PC-3 (cell line): ENCODE measurements at regions not wholly inside any gene's neighbourhood (a gene's known extent, or its start where the extent isn't known, plus 50 kb on each side); places are given as distances from the start of the nearest gene placed in this dataset.
"Not testable (repeated sequence)": the region's sequence is repeated elsewhere in the genome, so short reads cannot be mapped to it uniquely, and the experiment has no call there.

Source experiments
- ATAC-seq: fragments of 200-7000 bp; cut with Tn5 transposase; 2 replicates; pipeline ENCODE4 v1.9.1; 2020; ENCODE audit warnings: mild to moderate bottlenecking, moderate library complexity
- BruUV-seq: library from RNA; stranded (reverse); fragments of 400-500 nt; replicated peaks from 2 replicates; lab custom pipeline; 2021; lab: Mats Ljungman, UMichigan
- CTCF ChIA-PET: fragments of 300-600 bp; sonication (Branson Sonifier 250); formaldehyde crosslinking; loops from one replicate; lab custom pipeline; 2022; ENCODE audit warnings: antibody characterized with exemption; lab: Charles Lee
- POLR2A ChIA-PET: fragments of 300-600 bp; sonication (Branson Sonifier 250); formaldehyde crosslinking; loops from one replicate; lab custom pipeline; 2022; ENCODE audit warnings: antibody characterized with exemption; ENCODE audit not compliant: unreplicated experiment; lab: Charles Lee
- DNase-seq: peaks from one replicate; pipeline ENCODE4 v3.0.0-alpha.2; 2015
- H2AFZ ChIP-seq: fragments of 300-600 bp; sonication (generic); 2 replicates; pipeline ENCODE4 v1.6.0; 2016; ENCODE audit warnings: antibody characterized with exemption, low read length
- H3F3A ChIP-seq: fragments of 300-600 bp; sonication (generic); one replicate; pipeline ENCODE4 v1.6.0; 2017; ENCODE audit warnings: antibody characterized with exemption, low read length, control low read depth, mild to moderate bottlenecking; ENCODE audit not compliant: unreplicated experiment
- H3K27ac ChIP-seq: fragments of 300-600 bp; sonication (generic); 2 replicates; pipeline ENCODE4 v1.5.1; 2016; ENCODE audit warnings: mild to moderate bottlenecking, low read length
- H3K27me3 ChIP-seq: fragments of 300-600 bp; sonication (generic); 2 replicates; pipeline ENCODE4 v1.6.1; 2016; ENCODE audit warnings: low read length, mixed read lengths
- H3K36me3 ChIP-seq: fragments of 300-600 bp; sonication (generic); 2 replicates; pipeline ENCODE4 v1.6.1; 2016; ENCODE audit warnings: low read depth, mixed run types, low read length, mixed read lengths
- H3K4me1 ChIP-seq: fragments of 300-600 bp; sonication (generic); 2 replicates; pipeline ENCODE4 v1.5.1; 2016; ENCODE audit warnings: low read length; ENCODE audit not compliant: insufficient read depth
- H3K4me2 ChIP-seq: fragments of 300-600 bp; sonication (generic); 2 replicates; pipeline ENCODE4 v1.6.0; 2016; ENCODE audit warnings: low read length
- H3K4me3 ChIP-seq: fragments of 300-600 bp; sonication (generic); 2 replicates; pipeline ENCODE4 v1.5.1; 2016; ENCODE audit warnings: mild to moderate bottlenecking, low read length, mixed read lengths
- H3K79me2 ChIP-seq: fragments of 300-600 bp; sonication (generic); 2 replicates; pipeline ENCODE4 v1.6.1; 2017; ENCODE audit warnings: low read length, mixed read lengths
- H3K9ac ChIP-seq: fragments of 300-600 bp; sonication (generic); 2 replicates; pipeline ENCODE4 v1.6.0; 2016; ENCODE audit warnings: mild to moderate bottlenecking, low read length
- H3K9me2 ChIP-seq: fragments of 300-600 bp; sonication (generic); replicated peaks from 2 replicates; pipeline ENCODE4 v1.6.1; 2016; ENCODE audit warnings: mixed run types, low read length, mixed read lengths
- H3K9me3 ChIP-seq: fragments of 300-600 bp; sonication (generic); 2 replicates; pipeline ENCODE4 v1.6.1; 2016; ENCODE audit warnings: low read length, mixed read lengths
- H4K20me1 ChIP-seq: fragments of 300-600 bp; sonication (generic); 2 replicates; pipeline ENCODE4 v1.6.1; 2016; ENCODE audit warnings: low read length, mixed read lengths
- CTCF ChIP-seq: fragments of 300-600 bp; sonication (generic); conservative IDR thresholded peaks from 2 replicates; pipeline ENCODE4 v1.5.1; 2017; ENCODE audit warnings: antibody characterized with exemption, low read depth, mild to moderate bottlenecking, low read length
- EZH2 ChIP-seq: fragments of 300-600 bp; sonication (generic); IDR thresholded peaks from one replicate; pipeline ENCODE4 v1.6.1; 2017; ENCODE audit warnings: antibody characterized with exemption, mild to moderate bottlenecking, low read length; ENCODE audit not compliant: unreplicated experiment
- EZH2phosphoT487 ChIP-seq: fragments of 300-600 bp; sonication (generic); IDR thresholded peaks from 2 replicates; pipeline ENCODE4 v1.6.1; 2018; ENCODE audit warnings: mild to moderate bottlenecking, antibody characterized with exemption, low read length, borderline replicate concordance
- intact Hi-C: fragments of 100-400 bp; cut with micrococcal nuclease; formaldehyde crosslinking; loops from 2 replicates; pipeline ENCODE4 v1.9.0; 2023

GRCh38 chr1:60503266-60503925 lies 429.8 kb upstream of the C1orf87 start:
- DNase-seq (no peak), ATAC-seq (no peak)
- no peaks in the 10 kb centered on the region for H3K36me3 ChIP-seq
- 0 out of 2 replicates have a peak, but pooled peaks cover 17% of the 10 kb centered on the region for H3K27me3 ChIP-seq
- POLR2A ChIA-PET: no interaction called here
- intact Hi-C loops: no loop called here
- no peak overlapping the region for H3K4me3 ChIP-seq
- no peaks in the 10 kb centered on the region for H3K9me2 ChIP-seq
- no peaks in the 10 kb centered on the region for H3K4me1 ChIP-seq
- CTCF ChIA-PET: no interaction called here
- no peaks in the 10 kb centered on the region for H3F3A ChIP-seq
- H3K79me2 ChIP-seq: no peaks in the 10 kb centered on the region
- no peak overlapping the region for H3K9ac ChIP-seq
- no TSS peak for BruUV-seq
- TF ChIP-seq EZH2phosphoT487 (no peak), CTCF (no peak), EZH2 (no peak)
- H3K27ac ChIP-seq: no peak overlapping the region
- no peak overlapping the region for H3K4me2 ChIP-seq
- no peaks in the 10 kb centered on the region for H3K9me3 ChIP-seq
- no peaks in the 10 kb centered on the region for H4K20me1 ChIP-seq
- H2AFZ ChIP-seq: no peak overlapping the region

- ATAC-seq: no peak
- Histone ChIP-seq H3K9ac (no peak overlapping the region), H3K79me2 (no peaks in the 10 kb centered on the region), H3K27me3 (0 out of 2 replicates have a peak, but pooled peaks cover 17% of the 10 kb centered on the region), H3K4me1 (no peaks in the 10 kb centered on the region), H2AFZ (no peak overlapping the region), H4K20me1 (no peaks in the 10 kb centered on the region), H3K27ac (no peak overlapping the region), H3K36me3 (no peaks in the 10 kb centered on the region), H3K4me2 (no peak overlapping the region), H3K4me3 (no peak overlapping the region), H3K9me2 (no peaks in the 10 kb centered on the region), H3F3A (no peaks in the 10 kb centered on the region), H3K9me3 (no peaks in the 10 kb centered on the region)
- POLR2A ChIA-PET: no interaction called here
- BruUV-seq: no TSS peak
- intact Hi-C loops: no loop called here
- TF ChIP-seq EZH2: no peak
- no peak for TF ChIP-seq EZH2phosphoT487
- CTCF ChIA-PET: no interaction called here
- DNase-seq: no peak
Observed at GRCh38 chr1:60502506-60502905, 428.9 kb upstream of the C1orf87 start.

- H3K9me3 ChIP-seq, H3K4me1 ChIP-seq, H3K79me2 ChIP-seq, CTCF ChIA-PET, H3K27me3 ChIP-seq, H3K9me2 ChIP-seq, H3F3A ChIP-seq, H3K9ac ChIP-seq, POLR2A ChIA-PET, H3K36me3 ChIP-seq, DNase-seq, H4K20me1 ChIP-seq, ATAC-seq, intact Hi-C loops, H3K27ac ChIP-seq: not testable (repeated sequence)
- TSS peak; percentile 53 for BruUV-seq
- peak overlapping the region; percentile 59 for H2AFZ ChIP-seq
- peak overlapping the region; percentile 61 for H3K4me2 ChIP-seq
- peak overlapping the region; percentile 38 for H3K4me3 ChIP-seq
Observed at GRCh38 chr1:60489916-60490480, 416.4 kb upstream of the C1orf87 start.
